ENCODE measurements at regions not wholly inside any gene's neighbourhood (a gene's known extent, or its start where the extent isn't known, plus 50 kb on each side); places are given as distances from the start of the nearest gene placed in this dataset.
"Not testable (repeated sequence)": the region's sequence is repeated elsewhere in the genome, so short reads cannot be mapped to it uniquely, and the experiment has no call there.

DNA sequence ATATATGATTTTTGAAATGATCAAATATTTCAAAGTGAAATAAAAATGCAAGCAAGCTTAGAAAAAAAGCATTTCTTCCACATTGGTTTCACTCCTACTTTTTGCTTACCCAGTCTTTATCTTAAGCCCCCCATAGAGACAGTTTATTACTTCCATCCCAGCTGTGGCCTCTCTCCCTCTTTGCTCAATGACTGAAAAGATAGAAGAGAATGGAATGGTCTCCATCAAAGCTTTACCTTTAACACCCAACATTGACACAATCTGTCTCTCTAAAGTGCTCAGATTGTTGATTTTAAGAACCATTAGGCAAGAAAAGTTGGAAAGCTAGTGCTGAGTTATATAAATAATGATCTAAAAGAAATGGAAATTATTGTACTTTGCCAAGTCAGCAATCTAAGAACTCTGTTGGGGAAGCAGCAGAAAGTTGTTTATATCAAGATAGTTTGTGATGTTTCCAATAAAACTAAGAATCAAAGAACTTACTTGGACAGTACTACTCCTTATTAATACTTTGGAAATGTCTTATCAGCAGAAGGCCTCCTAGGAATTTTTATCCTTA is 277.5 kb upstream of the NREP start:
- in situ Hi-C loops (cut with HindIII; ENCODE audit: low sequenced_read_pairs), result no loop called here

DNA sequence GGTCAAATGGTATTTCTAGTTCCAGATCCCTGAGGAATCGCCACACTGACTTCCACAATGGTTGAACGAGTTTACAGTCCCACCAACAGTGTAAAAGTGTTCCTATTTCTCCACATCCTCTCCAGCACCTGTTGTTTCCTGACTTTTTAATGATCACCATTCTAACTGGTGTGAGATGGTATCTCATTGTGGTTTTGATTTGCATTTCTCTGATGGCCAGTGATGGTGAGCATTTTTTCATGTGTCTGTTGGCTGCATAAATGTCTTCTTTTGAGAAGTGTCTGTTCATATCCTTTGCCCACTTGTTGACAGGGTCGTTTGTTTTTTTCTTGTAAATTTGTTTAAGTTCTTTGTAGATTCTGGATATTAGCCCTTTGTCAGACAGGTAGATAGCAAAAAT is 269.9 kb upstream of the NREP start:
- in situ Hi-C loops (cut with HindIII; ENCODE audit: low sequenced_read_pairs), result not testable (repeated sequence)

DNA sequence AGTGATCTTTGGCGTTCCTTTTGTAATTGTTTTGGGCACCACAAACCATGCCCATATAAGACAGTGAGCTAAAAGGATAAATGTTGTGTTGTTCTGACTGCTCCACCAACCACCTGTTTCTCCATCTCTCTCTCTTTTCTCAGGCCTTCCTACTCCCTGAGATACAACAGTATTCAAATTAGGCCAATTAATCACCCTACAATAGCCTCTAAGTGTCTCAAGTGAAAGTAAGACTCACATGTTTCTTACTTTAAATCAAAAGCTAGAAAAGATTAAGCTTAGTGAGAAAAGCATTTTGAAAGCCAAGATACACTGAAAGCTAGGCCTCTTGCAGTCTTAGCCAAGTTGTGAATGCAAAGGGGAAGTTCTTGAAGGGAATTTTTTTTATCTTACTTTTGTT is 268.8 kb upstream of the NREP start:
- in situ Hi-C loops (cut with HindIII; ENCODE audit: low sequenced_read_pairs), result no loop called here

DNA sequence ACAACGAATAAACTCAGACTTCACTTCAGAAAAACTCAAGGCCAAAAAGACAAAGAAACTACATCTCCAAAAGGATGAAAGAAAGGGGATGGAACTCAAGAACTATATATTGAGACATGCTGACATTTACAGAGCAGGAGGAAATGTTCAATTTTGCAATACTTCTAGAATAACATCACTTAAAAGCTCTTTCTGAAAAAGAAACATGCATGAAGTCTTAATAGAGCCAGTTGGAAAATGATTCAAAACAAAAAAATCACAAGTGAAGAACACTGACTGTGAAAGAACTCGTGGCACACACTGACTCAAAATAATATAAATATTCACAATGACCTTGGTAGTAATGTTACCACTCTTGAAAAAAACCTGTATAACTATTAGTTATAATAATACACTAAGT is 267.8 kb upstream of the NREP start:
- in situ Hi-C loops (cut with HindIII; ENCODE audit: low sequenced_read_pairs), result no loop called here

- in situ Hi-C loops (cut with HindIII; ENCODE audit: low sequenced_read_pairs), result no loop called here
These were observed 267.2 kb upstream of the NREP start for GRCh38 chr5:112024221-112024620.

DNA sequence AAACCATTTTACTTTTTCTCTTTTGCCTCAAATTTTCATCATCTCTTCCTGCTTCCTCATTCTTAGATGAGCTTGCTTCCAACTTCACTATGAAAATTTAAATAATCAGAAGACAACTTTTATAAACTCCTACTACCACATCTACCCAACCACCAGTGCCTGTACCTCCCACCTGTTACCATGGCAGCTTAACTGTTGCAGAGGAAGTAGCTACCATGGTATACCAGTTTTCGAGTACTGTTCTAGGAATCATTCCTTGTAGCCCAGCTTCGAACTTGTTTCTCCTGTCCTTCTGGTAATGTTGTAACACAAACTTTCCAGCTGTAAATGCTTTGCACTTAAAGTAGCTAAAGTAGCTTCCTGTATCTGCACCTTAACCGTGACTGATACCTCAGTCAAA is 266.8 kb upstream of the NREP start:
- in situ Hi-C loops (cut with HindIII; ENCODE audit: low sequenced_read_pairs), result no loop called here

- in situ Hi-C loops (cut with HindIII; ENCODE audit: low sequenced_read_pairs), result no loop called here
These were observed 261.9 kb upstream of the NREP start for GRCh38 chr5:112018846-112019245.

DNA sequence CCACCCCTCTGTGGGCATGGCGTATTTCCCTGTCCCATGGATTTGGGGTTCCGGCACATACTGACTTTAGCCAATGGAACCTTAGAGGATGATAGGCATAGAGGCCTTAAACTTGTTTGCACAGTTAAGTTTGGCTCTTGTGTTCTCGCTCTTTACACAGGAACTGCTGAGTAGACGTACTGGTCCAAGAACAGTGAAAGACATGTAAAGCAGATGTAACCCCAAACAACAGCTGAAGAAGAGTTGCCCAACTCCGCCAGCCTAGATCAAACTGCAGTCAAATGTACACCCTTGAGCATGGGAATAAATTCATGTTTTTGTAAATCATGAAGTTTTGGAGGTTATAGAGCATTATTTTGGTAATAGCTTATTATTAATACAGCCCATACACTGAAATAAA is 260.0 kb upstream of the NREP start:
- in situ Hi-C loops (cut with HindIII; ENCODE audit: low sequenced_read_pairs), result no loop called here

DNA sequence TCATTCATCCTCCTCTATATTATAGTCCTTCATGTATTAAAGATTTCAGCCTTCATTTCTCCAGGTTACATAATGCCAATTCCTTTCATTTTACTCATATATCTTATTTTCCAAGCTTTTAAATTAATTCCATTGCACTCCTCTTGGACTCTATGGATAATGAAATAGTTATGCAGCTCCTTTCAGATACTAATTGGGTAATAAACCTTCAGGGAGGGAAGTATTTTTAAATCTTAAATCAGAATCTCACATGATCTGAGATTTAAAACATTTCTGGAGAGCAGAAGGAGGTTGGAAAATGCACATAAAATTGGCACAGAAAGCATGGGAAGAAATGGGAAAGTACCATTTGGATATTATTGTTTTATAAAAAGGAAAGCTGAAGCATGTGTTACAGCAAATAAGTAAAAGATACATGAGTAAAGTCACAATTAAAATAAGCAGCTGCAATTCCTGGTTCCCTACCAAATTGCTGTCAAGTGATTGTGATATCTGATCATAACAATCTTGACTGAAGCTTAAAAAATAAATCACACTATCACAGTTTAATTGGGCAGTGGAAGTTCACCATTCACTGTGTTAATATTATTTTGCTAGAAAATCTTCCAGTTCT is 257.9 kb upstream of the NREP start:
- in situ Hi-C loops (cut with HindIII; ENCODE audit: low sequenced_read_pairs), result no loop called here

- in situ Hi-C loops (cut with HindIII; ENCODE audit: low sequenced_read_pairs), result no loop called here
These were observed 256.7 kb upstream of the NREP start for GRCh38 chr5:112013660-112014059.

DNA sequence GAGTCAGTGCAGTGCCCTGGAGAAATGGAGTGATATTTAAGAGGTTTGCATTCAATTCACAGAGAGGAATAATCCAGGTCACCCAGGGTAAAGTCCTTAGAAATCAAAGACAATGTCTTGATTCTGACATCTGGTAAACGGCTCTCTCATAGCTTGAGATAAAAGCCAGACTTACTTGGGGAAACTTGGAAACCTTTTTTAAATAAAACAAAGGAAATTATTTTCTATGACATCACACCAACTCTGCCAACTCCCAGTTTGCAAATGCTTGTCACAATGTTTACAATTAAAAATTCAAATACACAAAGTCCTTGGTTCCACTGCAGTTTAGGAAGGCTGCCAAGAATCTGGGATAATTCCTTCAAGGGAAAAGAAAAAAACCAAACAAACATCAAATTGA is 255.1 kb upstream of the NREP start:
- in situ Hi-C loops (cut with HindIII; ENCODE audit: low sequenced_read_pairs), result no loop called here

DNA sequence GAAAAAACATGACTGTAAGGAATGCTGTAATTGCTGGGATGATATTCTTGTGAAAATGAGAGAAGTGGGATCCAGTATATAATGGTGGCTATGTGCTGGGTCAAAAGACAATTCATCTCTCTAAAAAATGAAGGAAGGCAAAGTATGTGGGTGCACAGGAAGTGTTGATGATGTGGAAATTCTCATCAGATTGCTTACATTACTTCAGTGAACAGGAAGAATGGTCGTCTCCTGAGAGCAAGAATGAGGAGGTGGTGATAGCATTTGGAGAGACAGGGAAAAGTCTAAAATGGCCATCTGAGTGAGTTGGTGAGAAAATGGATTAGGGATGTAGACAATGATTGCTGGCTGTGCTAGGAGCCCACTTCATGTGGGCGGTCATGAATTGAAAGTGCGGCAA is 253.5 kb upstream of the NREP start:
- in situ Hi-C loops (cut with HindIII; ENCODE audit: low sequenced_read_pairs), result no loop called here

DNA sequence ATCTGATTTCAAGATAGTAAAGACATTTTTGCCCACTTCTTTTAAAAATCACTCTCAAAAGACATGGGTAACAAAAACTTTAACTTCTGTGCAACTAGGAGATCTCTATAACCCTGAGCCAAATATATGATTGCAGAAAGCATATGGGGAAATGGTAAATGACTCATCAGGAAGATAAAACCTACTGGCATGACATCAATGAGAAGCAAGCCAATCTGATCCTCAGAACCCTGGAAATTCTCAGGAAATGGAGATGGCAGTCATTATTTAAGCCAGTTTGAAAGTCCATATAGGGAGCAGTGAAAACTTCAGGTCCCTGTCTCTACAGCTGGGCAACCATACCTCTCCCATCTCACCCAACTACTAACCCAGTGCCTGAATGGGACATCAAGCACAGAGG is 249.7 kb upstream of the NREP start:
- in situ Hi-C loops (cut with HindIII; ENCODE audit: low sequenced_read_pairs), result no loop called here

DNA sequence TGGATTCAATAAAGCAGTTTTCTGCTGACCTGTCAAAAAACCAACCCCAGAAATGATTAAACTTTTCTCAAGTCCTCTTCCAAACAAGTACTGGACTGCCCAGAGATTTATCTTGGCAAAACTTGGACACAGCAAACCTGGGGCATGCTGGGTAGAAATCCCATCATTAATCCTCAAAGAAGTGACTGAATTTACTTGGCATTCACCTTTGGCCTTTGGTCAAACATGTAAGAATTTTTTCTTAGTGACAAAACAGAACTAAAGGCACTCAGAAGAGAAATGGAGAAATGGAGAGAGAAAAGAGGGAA is 248.6 kb upstream of the NREP start:
- in situ Hi-C loops (cut with HindIII; ENCODE audit: low sequenced_read_pairs), result no loop called here

- in situ Hi-C loops (cut with HindIII; ENCODE audit: low sequenced_read_pairs), result no loop called here
These were observed 248.1 kb upstream of the NREP start for GRCh38 chr5:112004867-112005622.

DNA sequence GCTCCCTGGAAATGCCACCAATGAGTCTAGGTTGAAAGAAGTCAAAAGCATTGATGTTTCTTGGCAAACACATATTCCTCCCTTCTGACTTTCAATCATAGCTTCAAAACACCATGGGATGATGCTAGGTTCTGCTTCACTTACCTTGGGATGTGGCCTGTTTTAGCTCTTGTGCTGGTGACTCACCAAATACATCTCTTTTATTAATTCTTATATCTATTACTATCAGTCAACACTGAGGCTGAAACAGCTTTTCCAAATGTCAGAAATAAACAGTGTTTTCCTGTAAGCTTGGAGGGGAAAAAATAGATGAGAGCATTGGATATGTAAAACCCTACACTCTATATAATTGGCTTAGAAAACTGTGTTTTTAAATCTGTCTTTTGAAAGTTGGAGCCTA is 245.4 kb upstream of the NREP start:
- in situ Hi-C loops (cut with HindIII; ENCODE audit: low sequenced_read_pairs), result no loop called here

DNA sequence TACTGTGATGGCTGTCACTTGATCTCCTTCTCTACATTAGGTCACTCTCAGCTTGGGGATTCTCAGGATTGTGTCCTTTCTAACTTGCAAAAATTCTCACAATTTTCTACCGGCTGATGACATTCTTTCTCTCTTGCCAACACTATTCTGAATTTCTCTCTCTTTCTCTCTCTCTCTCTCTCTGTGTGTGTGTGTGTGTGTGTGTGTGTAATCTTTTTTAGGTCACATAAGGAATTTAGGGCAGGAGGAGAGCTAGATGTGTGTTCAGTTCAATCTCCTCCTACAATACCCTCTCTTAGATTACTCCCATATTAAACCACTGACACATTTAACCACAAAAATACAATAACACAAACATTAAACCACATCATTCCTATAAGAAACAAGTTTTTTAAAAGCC is 242.3 kb upstream of the NREP start:
- in situ Hi-C loops (cut with HindIII; ENCODE audit: low sequenced_read_pairs), result no loop called here

DNA sequence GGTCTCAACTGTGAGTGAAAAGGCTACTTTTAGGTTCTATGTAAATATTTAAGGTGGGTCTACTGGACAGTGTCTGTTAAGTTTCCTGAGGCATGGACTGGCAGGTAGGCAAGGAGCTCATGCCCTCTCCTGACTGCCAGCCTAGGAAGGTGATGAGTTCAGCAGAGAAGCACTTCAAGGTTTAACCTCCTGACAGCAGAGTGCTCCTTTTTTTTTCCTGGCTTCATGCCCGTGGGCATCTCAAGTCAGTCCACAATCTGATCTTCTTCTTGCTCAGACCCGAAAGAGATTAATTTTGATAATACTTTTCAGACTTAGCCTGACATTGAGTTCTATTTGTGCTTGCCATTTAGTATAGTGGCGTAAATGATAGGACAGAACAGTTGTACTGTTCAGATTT is 241.9 kb upstream of the NREP start:
- in situ Hi-C loops (cut with HindIII; ENCODE audit: low sequenced_read_pairs), result no loop called here

- in situ Hi-C loops (cut with HindIII; ENCODE audit: low sequenced_read_pairs), result no loop called here
These were observed 240.7 kb upstream of the NREP start for GRCh38 chr5:111997711-111998110.

DNA sequence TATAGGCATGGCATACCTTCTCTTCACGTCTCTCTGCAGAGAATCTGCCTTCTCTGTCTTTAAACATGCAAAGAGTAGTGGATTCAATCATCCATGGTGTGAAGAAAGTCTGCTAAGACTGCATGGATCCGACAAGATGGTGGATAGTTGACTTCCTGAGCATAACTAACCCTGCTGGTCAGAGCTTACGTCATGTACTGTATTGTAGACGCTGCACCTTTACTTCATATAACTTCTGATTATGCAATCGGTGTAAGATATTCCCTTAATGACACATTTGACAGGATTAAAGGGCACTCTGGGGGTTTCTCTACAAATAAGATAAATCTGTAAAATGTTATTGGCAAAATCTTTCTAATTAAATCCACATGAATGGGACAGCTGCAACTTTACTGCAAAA is 240.3 kb upstream of the NREP start:
- in situ Hi-C loops (cut with HindIII; ENCODE audit: low sequenced_read_pairs), result no loop called here

- in situ Hi-C loops (cut with HindIII; ENCODE audit: low sequenced_read_pairs), result no loop called here
These were observed 239.6 kb upstream of the NREP start for GRCh38 chr5:111996574-111996973.

DNA sequence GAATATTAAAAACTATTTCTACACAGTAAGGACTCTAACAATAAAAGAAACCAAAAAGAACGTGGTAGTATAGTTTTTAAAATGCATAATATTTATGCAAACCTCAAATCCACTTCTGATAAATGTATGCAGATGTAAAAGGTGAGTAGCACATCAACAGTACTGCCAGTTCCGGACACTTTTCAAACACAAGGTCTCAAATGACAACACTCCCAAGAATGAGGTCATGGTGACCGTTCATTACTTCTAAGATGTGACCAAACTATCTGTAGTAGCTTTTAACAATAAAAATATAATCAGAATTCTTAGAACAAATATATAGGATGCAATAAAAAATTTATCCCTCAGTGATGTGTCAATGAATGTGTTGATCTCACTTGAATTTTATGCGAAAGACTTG is 238.7 kb upstream of the NREP start:
- in situ Hi-C loops (cut with HindIII; ENCODE audit: low sequenced_read_pairs), result no loop called here

DNA sequence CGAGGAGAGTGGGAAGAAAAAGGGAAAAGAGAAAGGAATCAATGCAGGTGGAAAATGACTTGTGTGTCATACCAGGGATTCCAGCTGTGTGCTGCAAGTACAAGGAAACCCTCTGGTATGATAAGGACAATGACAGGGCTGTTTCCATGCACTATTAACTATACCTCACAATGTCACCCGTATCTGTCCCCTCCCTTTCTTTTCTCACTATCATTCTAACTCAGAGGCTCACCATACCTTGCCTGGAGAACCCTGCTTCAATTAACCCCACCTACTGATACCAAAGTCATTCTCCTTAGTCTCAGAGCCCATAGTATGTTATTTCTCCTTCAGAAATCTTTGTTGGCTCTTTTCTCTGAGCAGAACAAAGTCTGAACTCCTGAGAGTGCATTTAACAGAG is 236.2 kb upstream of the NREP start:
- in situ Hi-C loops (cut with HindIII; ENCODE audit: low sequenced_read_pairs), result no loop called here
